Mammary epithelial cell (primary cell): ENCODE measurements at regions not wholly inside any gene's neighbourhood (a gene's known extent, or its start where the extent isn't known, plus 50 kb on each side); places are given as distances from the start of the nearest gene placed in this dataset.

ENCODE experiments used
- EZH2 ChIP-seq: IDR thresholded peaks from 2 replicates; pipeline ENCODE4 v1.6.1; 2012; ENCODE audit warnings: low read length, inconsistent platforms, borderline replicate concordance
- TF ChIP-seq, protein P1 (sequence below), 2 donors: IDR thresholded peaks in 1 of 2; conservative IDR thresholded peaks in 1 of 2; 2 replicates each; pipeline ENCODE4 v1.5.1; 2011 to 2012; ENCODE audit warnings: inconsistent platforms in 2 of 2, low read length in 2 of 2, mild to moderate bottlenecking in 2 of 2, control low read depth in 1 of 2, low read depth in 1 of 2; ENCODE audit not compliant: insufficient read depth in 1 of 2; ENCODE audit errors: extremely low read depth in 1 of 2

DNA sequence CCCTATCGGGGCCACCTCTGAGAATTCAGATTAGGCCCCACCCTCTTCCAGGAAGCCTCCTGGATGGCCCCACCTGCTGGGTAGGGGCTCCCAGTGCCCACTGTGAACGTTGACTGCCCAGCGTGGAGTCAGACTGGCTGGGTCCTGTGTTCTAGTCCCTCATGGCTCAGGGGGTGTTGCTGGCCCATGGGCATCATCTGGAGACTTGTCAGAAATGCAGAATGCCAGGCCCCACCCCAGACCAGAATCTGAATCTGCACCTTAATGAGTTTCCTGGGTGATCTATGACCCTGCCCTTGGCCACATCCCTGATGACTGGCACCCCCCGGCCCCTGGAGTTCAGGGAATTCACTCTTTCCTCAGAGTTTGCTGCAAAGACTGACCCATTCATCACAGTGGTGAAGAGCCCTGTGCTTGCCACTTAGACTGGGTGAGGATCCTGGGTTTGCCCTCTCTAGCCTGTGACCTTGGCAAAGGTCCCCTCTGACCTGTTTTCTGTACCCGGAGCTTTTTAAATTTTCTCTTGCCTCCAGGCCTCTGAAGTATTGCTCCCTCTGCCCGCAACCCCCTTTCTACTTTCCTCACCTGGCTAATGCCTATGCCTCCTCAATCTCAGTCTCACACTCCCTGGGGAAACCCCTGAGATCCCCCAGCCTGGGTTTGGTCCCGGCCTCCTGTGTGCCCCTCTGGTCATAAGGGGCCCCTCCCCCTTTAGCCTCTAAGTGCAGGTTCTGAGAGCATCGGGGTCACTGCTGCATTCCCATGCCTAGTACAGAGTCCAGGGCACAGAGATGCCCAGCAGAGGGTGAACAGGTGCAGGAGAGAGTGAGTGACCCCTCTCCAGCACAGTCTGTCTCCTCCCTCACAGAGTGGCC, 184.2 kb downstream of the MATN1 start:
- TF ChIP-seq, protein P1, sequence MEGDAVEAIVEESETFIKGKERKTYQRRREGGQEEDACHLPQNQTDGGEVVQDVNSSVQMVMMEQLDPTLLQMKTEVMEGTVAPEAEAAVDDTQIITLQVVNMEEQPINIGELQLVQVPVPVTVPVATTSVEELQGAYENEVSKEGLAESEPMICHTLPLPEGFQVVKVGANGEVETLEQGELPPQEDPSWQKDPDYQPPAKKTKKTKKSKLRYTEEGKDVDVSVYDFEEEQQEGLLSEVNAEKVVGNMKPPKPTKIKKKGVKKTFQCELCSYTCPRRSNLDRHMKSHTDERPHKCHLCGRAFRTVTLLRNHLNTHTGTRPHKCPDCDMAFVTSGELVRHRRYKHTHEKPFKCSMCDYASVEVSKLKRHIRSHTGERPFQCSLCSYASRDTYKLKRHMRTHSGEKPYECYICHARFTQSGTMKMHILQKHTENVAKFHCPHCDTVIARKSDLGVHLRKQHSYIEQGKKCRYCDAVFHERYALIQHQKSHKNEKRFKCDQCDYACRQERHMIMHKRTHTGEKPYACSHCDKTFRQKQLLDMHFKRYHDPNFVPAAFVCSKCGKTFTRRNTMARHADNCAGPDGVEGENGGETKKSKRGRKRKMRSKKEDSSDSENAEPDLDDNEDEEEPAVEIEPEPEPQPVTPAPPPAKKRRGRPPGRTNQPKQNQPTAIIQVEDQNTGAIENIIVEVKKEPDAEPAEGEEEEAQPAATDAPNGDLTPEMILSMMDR (conservative IDR thresholded peaks at IDR 0.05 in 1 of 2, IDR thresholded peaks at IDR 0.05 in 1 of 2; ENCODE audit: extremely low read depth in 1 of 2, insufficient read depth in 1 of 2, low read depth in 1 of 2, low read length in 2 of 2): no peak
- no peak for TF ChIP-seq EZH2
